Astrocyte of the spinal cord (primary cell): ENCODE measurements at regions not wholly inside any gene's neighbourhood (a gene's known extent, or its start where the extent isn't known, plus 50 kb on each side); places are given as distances from the start of the nearest gene placed in this dataset.

ENCODE experiments used
- DNase-seq: peaks from one replicate; pipeline ENCODE4 v3.0.0; 2011; ENCODE audit warnings: low read depth, low spot score
- H3K4me3 ChIP-seq: 2 replicates; pipeline ENCODE4 v1.5.1; 2011; ENCODE audit warnings: low read depth, mild to moderate bottlenecking, low read length, moderate library complexity
- CTCF ChIP-seq: IDR thresholded peaks from 2 replicates; pipeline ENCODE4 v1.5.1; 2012; ENCODE audit warnings: low read depth, mild to moderate bottlenecking, low read length, inconsistent platforms
- in situ Hi-C: cut with HindIII; loops from 2 replicates; pipeline ENCODE4 v1.10.0; 2017; ENCODE audit warnings: low sequenced_read_pairs

- no peak for DNase-seq
- no peak for TF ChIP-seq CTCF
- H3K4me3 ChIP-seq, result no peak overlapping the region
- in situ Hi-C loops, result no loop called here
Observed at GRCh38 chr9:1960342-1961042, 54.7 kb upstream of the SMARCA2 start.

GRCh38 chr9:1962122-1962521 is 53.0 kb upstream of the SMARCA2 start:
- no peak for TF ChIP-seq CTCF
- DNase-seq, result no peak
- in situ Hi-C loops, result no loop called here
- H3K4me3 ChIP-seq, result no peak overlapping the region

- DNase-seq, result no peak
- in situ Hi-C loops, result no loop called here
- H3K4me3 ChIP-seq, result no peak overlapping the region
- no peak for TF ChIP-seq CTCF
Observed at GRCh38 chr9:1962588-1963106, 52.5 kb upstream of the SMARCA2 start.

GRCh38 chr9:1964093-1964492 is 51.1 kb upstream of the SMARCA2 start:
- in situ Hi-C loops, result no loop called here
- no peak for TF ChIP-seq CTCF
- DNase-seq, result no peak
- H3K4me3 ChIP-seq, result no peak overlapping the region
